Calu3 (cell line): ENCODE measurements at regions not wholly inside any gene's neighbourhood (a gene's known extent, or its start where the extent isn't known, plus 50 kb on each side); places are given as distances from the start of the nearest gene placed in this dataset.

ENCODE experiments used
- BruUV-seq: library from RNA; stranded (reverse); fragments of 400-500 nt; replicated peaks from 2 replicates; lab custom pipeline; 2021; lab: Mats Ljungman, UMichigan
- CTCF ChIA-PET: fragments of 300-600 bp; sonication (Branson Sonifier 250); formaldehyde crosslinking; loops from one replicate; lab custom pipeline; 2022; ENCODE audit warnings: antibody characterized with exemption; lab: Charles Lee
- DNase-seq: peaks from one replicate; pipeline ENCODE4 v3.0.0; 2022
- H3K27ac Mint-ChIP-seq: one replicate; pipeline ENCODE4 v1.8.0; 2022; ENCODE audit warnings: mixed read lengths; ENCODE audit not compliant: unreplicated experiment
- H3K27me3 Mint-ChIP-seq: one replicate; pipeline ENCODE4 v1.8.0; 2022; ENCODE audit warnings: mixed read lengths; ENCODE audit not compliant: unreplicated experiment
- H3K36me3 Mint-ChIP-seq: one replicate; pipeline ENCODE4 v1.8.0; 2022; ENCODE audit warnings: mild to moderate bottlenecking, moderate library complexity, mixed read lengths; ENCODE audit not compliant: insufficient read depth, unreplicated experiment
- H3K4me1 Mint-ChIP-seq: one replicate; pipeline ENCODE4 v1.8.0; 2022; ENCODE audit warnings: mild to moderate bottlenecking, low read depth, mixed read lengths; ENCODE audit not compliant: unreplicated experiment
- H3K4me3 Mint-ChIP-seq: one replicate; pipeline ENCODE4 v1.8.0; 2022; ENCODE audit warnings: mild to moderate bottlenecking, low read depth, moderate library complexity, mixed read lengths; ENCODE audit not compliant: unreplicated experiment
- H3K9me3 Mint-ChIP-seq: one replicate; pipeline ENCODE4 v1.8.0; 2022; ENCODE audit warnings: low read depth, mixed read lengths; ENCODE audit not compliant: unreplicated experiment
- intact Hi-C: fragments of 100-400 bp; cut with micrococcal nuclease; formaldehyde crosslinking; loops from one replicate; pipeline ENCODE4 v1.10.0; 2022; ENCODE audit not compliant: unreplicated experiment
- TF ChIP-seq, protein P1 (sequence below): fragments of 200-600 bp; IDR thresholded peaks from one replicate; pipeline ENCODE4 v1.8.0; 2022; ENCODE audit warnings: antibody characterized with exemption; ENCODE audit not compliant: unreplicated experiment

DNA sequence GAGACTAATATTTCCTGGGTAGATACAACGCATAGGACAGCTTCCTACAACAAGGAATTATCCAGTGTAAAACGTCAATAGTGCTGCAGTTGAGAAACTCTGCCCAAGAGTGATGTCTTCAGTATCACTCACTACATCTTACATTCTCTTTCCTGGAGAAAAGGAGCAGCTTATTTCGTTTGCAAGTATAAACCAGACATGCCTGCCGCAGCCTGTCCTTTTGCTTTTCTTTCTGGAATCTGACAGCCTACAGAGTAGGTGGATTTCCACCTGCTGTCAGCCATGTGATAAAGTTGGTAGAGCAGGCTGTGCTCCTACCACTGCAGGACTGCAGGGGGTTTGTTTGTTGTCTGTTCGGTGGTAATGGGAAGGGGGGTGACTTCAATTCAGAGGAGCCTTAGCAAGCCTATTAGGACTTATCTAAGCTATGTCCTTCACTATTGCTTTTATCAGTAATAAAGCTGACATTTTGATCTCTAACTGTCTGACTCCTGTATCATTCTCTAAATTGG lies 439.1 kb downstream of the GRB14 start:
- no peaks in the 10 kb centered on the region for H3K4me1 Mint-ChIP-seq
- TF ChIP-seq, protein P1, sequence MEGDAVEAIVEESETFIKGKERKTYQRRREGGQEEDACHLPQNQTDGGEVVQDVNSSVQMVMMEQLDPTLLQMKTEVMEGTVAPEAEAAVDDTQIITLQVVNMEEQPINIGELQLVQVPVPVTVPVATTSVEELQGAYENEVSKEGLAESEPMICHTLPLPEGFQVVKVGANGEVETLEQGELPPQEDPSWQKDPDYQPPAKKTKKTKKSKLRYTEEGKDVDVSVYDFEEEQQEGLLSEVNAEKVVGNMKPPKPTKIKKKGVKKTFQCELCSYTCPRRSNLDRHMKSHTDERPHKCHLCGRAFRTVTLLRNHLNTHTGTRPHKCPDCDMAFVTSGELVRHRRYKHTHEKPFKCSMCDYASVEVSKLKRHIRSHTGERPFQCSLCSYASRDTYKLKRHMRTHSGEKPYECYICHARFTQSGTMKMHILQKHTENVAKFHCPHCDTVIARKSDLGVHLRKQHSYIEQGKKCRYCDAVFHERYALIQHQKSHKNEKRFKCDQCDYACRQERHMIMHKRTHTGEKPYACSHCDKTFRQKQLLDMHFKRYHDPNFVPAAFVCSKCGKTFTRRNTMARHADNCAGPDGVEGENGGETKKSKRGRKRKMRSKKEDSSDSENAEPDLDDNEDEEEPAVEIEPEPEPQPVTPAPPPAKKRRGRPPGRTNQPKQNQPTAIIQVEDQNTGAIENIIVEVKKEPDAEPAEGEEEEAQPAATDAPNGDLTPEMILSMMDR, result no peak
- no peaks in the 10 kb centered on the region for H3K27me3 Mint-ChIP-seq
- peaks cover 4% of the 10 kb centered on the region for H3K9me3 Mint-ChIP-seq
- H3K27ac Mint-ChIP-seq, result no peak overlapping the region
- no TSS peak for BruUV-seq
- no peak for DNase-seq
- CTCF ChIA-PET, result no interaction called here
- no peaks in the 10 kb centered on the region for H3K36me3 Mint-ChIP-seq
- intact Hi-C loops, result no loop called here
- no peak overlapping the region for H3K4me3 Mint-ChIP-seq

DNA sequence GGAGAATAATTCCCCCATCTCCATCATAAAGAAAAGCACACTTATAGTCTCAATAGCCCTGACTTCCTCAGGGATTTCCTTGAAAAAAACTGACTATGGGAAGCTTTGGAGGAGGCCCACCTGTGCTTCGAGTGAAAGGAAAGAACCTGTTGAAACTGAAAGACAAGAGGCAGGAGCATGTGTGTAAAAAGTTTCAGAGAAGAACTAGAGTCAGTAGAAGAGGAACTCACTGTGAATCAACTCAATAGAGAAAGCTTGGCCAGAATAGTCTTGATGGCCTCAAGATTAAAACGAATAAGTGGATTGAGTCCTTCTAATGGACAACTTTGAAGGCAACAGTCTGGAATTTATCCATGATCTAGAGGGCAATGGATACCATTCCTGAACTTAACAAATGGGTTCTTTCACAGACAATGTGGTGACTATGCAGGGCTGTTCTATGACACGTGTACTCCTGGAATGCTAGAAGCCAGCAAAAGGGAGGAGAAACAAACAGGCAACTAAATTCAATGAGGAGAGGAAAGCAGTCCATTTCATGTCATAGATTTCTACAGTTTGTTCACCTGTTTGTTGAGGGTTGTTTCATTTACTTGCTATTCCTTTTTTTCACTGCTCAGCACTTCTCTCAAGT lies 442.3 kb downstream of the GRB14 start:
- Mint-ChIP-seq H3K4me3 (no peak overlapping the region), H3K27me3 (no peaks in the 10 kb centered on the region), H3K4me1 (no peaks in the 10 kb centered on the region), H3K36me3 (no peaks in the 10 kb centered on the region), H3K27ac (no peak overlapping the region), H3K9me3 (peaks cover 6% of the 10 kb centered on the region)
- intact Hi-C loops, result no loop called here
- BruUV-seq, result no TSS peak
- TF ChIP-seq, protein P1, result no peak
- CTCF ChIA-PET, result no interaction called here
- DNase-seq, result no peak

DNA sequence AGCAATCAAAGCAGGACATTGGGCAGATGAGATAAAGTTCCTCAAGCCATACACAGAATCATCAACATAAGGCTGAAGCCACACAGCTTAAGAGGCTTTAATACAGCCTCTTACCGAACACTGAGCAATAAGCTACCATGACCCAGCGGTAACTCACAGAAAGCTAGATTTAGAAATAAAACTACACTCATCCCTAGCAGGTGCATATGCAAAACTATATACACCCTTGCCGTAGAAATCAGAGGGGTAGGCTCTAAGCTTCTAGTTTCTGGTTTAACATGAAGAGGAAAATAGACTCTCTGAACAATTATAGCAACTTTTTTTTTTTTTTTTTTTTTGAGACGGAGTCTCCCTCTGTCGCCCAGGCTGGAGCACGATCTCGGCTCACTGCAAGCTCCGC lies 428.8 kb upstream of the FIGN start:
- H3K27ac Mint-ChIP-seq, result no peak overlapping the region
- intact Hi-C loops, result no loop called here
- CTCF ChIA-PET, result interaction anchor here (0.7 kb wide), 1 partner anchor 401 kb away, joined by 9 read pairs; no protein-coding TSS in a partner anchor
- no peak overlapping the region for H3K4me3 Mint-ChIP-seq
- H3K9me3 Mint-ChIP-seq, result no peaks in the 10 kb centered on the region
- H3K36me3 Mint-ChIP-seq, result no peaks in the 10 kb centered on the region
- H3K27me3 Mint-ChIP-seq, result no peaks in the 10 kb centered on the region
- H3K4me1 Mint-ChIP-seq, result no peaks in the 10 kb centered on the region
- BruUV-seq, result no TSS peak
- TF ChIP-seq, protein P1, result no peak
- no peak for DNase-seq

DNA sequence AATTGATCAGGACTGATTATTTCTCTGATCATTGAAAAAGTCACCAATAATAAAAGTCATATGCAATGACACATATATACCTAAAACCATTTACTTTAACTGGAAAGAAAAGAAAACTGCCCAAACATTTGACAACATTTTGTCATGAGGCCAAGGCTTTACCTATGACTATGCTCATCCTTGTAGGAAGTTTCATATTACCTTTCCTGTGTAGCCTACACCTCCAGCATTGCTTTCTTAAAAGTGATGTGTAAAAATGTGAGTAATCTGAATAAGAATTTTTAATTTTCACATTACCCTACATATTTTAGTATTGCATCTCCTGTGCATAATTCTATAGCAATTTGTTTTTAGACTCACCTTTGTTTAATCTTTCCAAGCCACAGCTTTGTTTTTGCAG lies 419.8 kb upstream of the FIGN start:
- Mint-ChIP-seq H3K36me3 (no peaks in the 10 kb centered on the region), H3K9me3 (no peaks in the 10 kb centered on the region), H3K4me1 (no peaks in the 10 kb centered on the region), H3K4me3 (no peak overlapping the region), H3K27me3 (no peaks in the 10 kb centered on the region), H3K27ac (no peak overlapping the region)
- TF ChIP-seq, protein P1, result no peak
- intact Hi-C loops, result no loop called here
- BruUV-seq, result no TSS peak
- DNase-seq, result no peak
- CTCF ChIA-PET, result no interaction called here
